ENCODE measurements at regions not wholly inside any gene's neighbourhood (a gene's known extent, or its start where the extent isn't known, plus 50 kb on each side); places are given as distances from the start of the nearest gene placed in this dataset.

GRCh38 chr4:110907801-110908313, 285.0 kb upstream of the PITX2 start:
- DNase-seq (ENCODE audit: insufficient read length, low spot score) (no peak), FAIRE-seq (no peak)
- TF ChIP-seq CTCF (IDR thresholded peaks at IDR 0.05; ENCODE audit: insufficient read depth, missing control alignments): no peak

- DNase-seq (ENCODE audit: insufficient read length, low spot score) (no peak), FAIRE-seq (no peak)
- no peak for TF ChIP-seq CTCF (IDR thresholded peaks at IDR 0.05; ENCODE audit: insufficient read depth, missing control alignments)
These were observed 291.9 kb upstream of the PITX2 start for GRCh38 chr4:110914791-110915190.

GRCh38 chr4:110915301-110915700, 292.4 kb upstream of the PITX2 start:
- no peak for FAIRE-seq
- no peak for TF ChIP-seq CTCF (IDR thresholded peaks at IDR 0.05; ENCODE audit: insufficient read depth, missing control alignments)
- no peak for DNase-seq (ENCODE audit: insufficient read length, low spot score)

- no peak for FAIRE-seq
- DNase-seq (ENCODE audit: insufficient read length, low spot score): no peak
- no peak for TF ChIP-seq CTCF (IDR thresholded peaks at IDR 0.05; ENCODE audit: insufficient read depth, missing control alignments)
These were observed 293.6 kb upstream of the PITX2 start for GRCh38 chr4:110916505-110916904.

GRCh38 chr4:110917835-110918234, 295.0 kb upstream of the PITX2 start:
- no peak for DNase-seq (ENCODE audit: insufficient read length, low spot score)
- FAIRE-seq: no peak
- no peak for TF ChIP-seq CTCF (IDR thresholded peaks at IDR 0.05; ENCODE audit: insufficient read depth, missing control alignments)

GRCh38 chr4:110920990-110921389, 298.1 kb upstream of the PITX2 start:
- TF ChIP-seq CTCF (IDR thresholded peaks at IDR 0.05; ENCODE audit: insufficient read depth, missing control alignments): no peak
- DNase-seq (ENCODE audit: insufficient read length, low spot score) (no peak), FAIRE-seq (no peak)

GRCh38 chr4:110924761-110925160, 301.9 kb upstream of the PITX2 start:
- TF ChIP-seq CTCF (IDR thresholded peaks at IDR 0.05; ENCODE audit: insufficient read depth, missing control alignments): no peak
- FAIRE-seq (no peak), DNase-seq (ENCODE audit: insufficient read length, low spot score) (no peak)
